ENCODE measurements at regions not wholly inside any gene's neighbourhood (a gene's known extent, or its start where the extent isn't known, plus 50 kb on each side); places are given as distances from the start of the nearest gene placed in this dataset.

- TF ChIP-seq, protein P1, sequence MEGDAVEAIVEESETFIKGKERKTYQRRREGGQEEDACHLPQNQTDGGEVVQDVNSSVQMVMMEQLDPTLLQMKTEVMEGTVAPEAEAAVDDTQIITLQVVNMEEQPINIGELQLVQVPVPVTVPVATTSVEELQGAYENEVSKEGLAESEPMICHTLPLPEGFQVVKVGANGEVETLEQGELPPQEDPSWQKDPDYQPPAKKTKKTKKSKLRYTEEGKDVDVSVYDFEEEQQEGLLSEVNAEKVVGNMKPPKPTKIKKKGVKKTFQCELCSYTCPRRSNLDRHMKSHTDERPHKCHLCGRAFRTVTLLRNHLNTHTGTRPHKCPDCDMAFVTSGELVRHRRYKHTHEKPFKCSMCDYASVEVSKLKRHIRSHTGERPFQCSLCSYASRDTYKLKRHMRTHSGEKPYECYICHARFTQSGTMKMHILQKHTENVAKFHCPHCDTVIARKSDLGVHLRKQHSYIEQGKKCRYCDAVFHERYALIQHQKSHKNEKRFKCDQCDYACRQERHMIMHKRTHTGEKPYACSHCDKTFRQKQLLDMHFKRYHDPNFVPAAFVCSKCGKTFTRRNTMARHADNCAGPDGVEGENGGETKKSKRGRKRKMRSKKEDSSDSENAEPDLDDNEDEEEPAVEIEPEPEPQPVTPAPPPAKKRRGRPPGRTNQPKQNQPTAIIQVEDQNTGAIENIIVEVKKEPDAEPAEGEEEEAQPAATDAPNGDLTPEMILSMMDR (conservative IDR thresholded peaks at IDR 0.05 in 1 of 2, IDR thresholded peaks at IDR 0.05 in 1 of 2; ENCODE audit: low read depth in 1 of 2, low read length in 2 of 2) = no peak
- no peak for TF ChIP-seq EZH2 (IDR thresholded peaks at IDR 0.05; ENCODE audit: low read length, missing control alignments)
These were observed 711.1 kb downstream of the HDGFL1 start for GRCh38 chr6:23280437-23280836.
